Omental fat pad (tissue), 3 donors: ENCODE measurements at regions not wholly inside any gene's neighbourhood (a gene's known extent, or its start where the extent isn't known, plus 50 kb on each side); places are given as distances from the start of the nearest gene placed in this dataset.

ENCODE experiments used
- ATAC-seq: fragments of 150-250 bp; one replicate; pipeline ENCODE4 v1.9.1; 2016; ENCODE audit warnings: mild to moderate bottlenecking, moderate library complexity; ENCODE audit not compliant: low FRiP score
- DNase-seq: peaks from one replicate; pipeline ENCODE4 v3.0.0-alpha.2; 2019; ENCODE audit warnings: low spot score
- CTCF ChIP-seq, 3 donors: fragments of 450-650 bp; IDR thresholded peaks; one replicate each; pipeline ENCODE4 v1.5.1; 2016 to 2017; ENCODE audit warnings: antibody characterized with exemption in 3 of 3, mild to moderate bottlenecking in 3 of 3, moderate library complexity in 2 of 3

GRCh38 chr4:148814030-148814429, 371.8 kb upstream of the NR3C2 start:
- TF ChIP-seq CTCF (IDR thresholded peaks at IDR 0.05), result no peak
- DNase-seq, result no peak
- no peak for ATAC-seq

- DNase-seq, result no peak
- TF ChIP-seq CTCF (IDR thresholded peaks at IDR 0.05), result no peak
- no peak for ATAC-seq
Observed at GRCh38 chr4:148813289-148813688, 371.1 kb upstream of the NR3C2 start.

GRCh38 chr4:148812101-148812500, 369.9 kb upstream of the NR3C2 start:
- ATAC-seq, result no peak
- DNase-seq, result no peak
- no peak for TF ChIP-seq CTCF (IDR thresholded peaks at IDR 0.05)

- TF ChIP-seq CTCF (IDR thresholded peaks at IDR 0.05), result no peak
- no peak for DNase-seq
- ATAC-seq, result no peak
Observed at GRCh38 chr4:148810461-148810860, 368.2 kb upstream of the NR3C2 start.

- ATAC-seq, result no peak
- no peak for DNase-seq
- no peak for TF ChIP-seq CTCF (IDR thresholded peaks at IDR 0.05)
Observed at GRCh38 chr4:148808416-148808815, 366.2 kb upstream of the NR3C2 start.

- ATAC-seq, result no peak
- no peak for TF ChIP-seq CTCF (IDR thresholded peaks at IDR 0.05)
- no peak for DNase-seq
Observed at GRCh38 chr4:148800940-148801339, 358.7 kb upstream of the NR3C2 start.

GRCh38 chr4:148800336-148800885, 358.2 kb upstream of the NR3C2 start:
- no peak for TF ChIP-seq CTCF (IDR thresholded peaks at IDR 0.05)
- DNase-seq (no peak), ATAC-seq (no peak)
